SK-N-SH (cell line): ENCODE measurements at regions not wholly inside any gene's neighbourhood (a gene's known extent, or its start where the extent isn't known, plus 50 kb on each side); places are given as distances from the start of the nearest gene placed in this dataset.

Experiments used
- CTCF ChIA-PET: fragments of 300-600, 350-600 bp; formaldehyde crosslinking; extraction: SDS; loops from one replicate; lab custom pipeline; 2021; lab: Yijun Ruan, JAX
- POLR2A ChIA-PET: fragments of 350-600 bp; sonication (Branson Sonifier 250); formaldehyde crosslinking; extraction: SDS; loops from one replicate; lab custom pipeline; 2020; ENCODE audit warnings: antibody characterized with exemption, inconsistent platforms; lab: Yijun Ruan, JAX
- DNase-seq: peaks from one replicate; pipeline ENCODE4 v3.0.0; 2012
- H2AFZ ChIP-seq: fragments of 200-600 bp; sonication (generic); 2 replicates; pipeline ENCODE4 v1.8.1; 2016; ENCODE audit warnings: antibody characterized with exemption, mild to moderate bottlenecking, low read depth
- H3F3A ChIP-seq: fragments of 200-600 bp; sonication (generic); replicated peaks from 2 replicates; pipeline ENCODE3; 2016; ENCODE audit warnings: antibody characterized with exemption, mild to moderate bottlenecking; ENCODE audit not compliant: insufficient read depth
- H3K27ac ChIP-seq, 2 experiments: fragments of 200-500 bp in 1 of 2; fragments of 200-600 bp in 1 of 2; sonication (Bioruptor generic) in 1 of 2; sonication (generic), shearing (Covaris generic) in 1 of 2; 2 replicates each; pipeline versions ENCODE4 v1.5.1 to v1.6.1; 2014 to 2016; ENCODE audit warnings: low read depth in 2 of 2, inconsistent platforms in 1 of 2, low read length in 1 of 2, mild to moderate bottlenecking in 1 of 2, mixed read lengths in 1 of 2
- H3K27me3 ChIP-seq: fragments of 200-600 bp; sonication (generic), shearing (Covaris generic); 2 replicates; pipeline ENCODE4 v1.6.1; 2016; ENCODE audit warnings: mixed run types; ENCODE audit not compliant: insufficient read depth
- H3K36me3 ChIP-seq, 2 experiments: fragments of 200-500 bp in 1 of 2; fragments of 200-600 bp in 1 of 2; sonication (Bioruptor generic) in 1 of 2; sonication (generic) in 1 of 2; replicated peaks in 1 of 2; 2 replicates each; pipeline versions ENCODE3 to v1.5.1; 2014 to 2016; ENCODE audit warnings: low read length in 1 of 2, mild to moderate bottlenecking in 1 of 2; ENCODE audit not compliant: insufficient read depth in 2 of 2, control insufficient read depth in 1 of 2
- H3K4me1 ChIP-seq, 2 experiments: fragments of 200-500 bp in 1 of 2; fragments of 200-600 bp in 1 of 2; sonication (Bioruptor generic) in 1 of 2; sonication (generic), shearing (Covaris generic) in 1 of 2; 2 replicates each; pipeline versions ENCODE4 v1.5.1 to v1.6.1; 2014 to 2016; ENCODE audit warnings: low read depth in 1 of 2, low read length in 1 of 2, mixed run types in 1 of 2; ENCODE audit not compliant: insufficient read depth in 2 of 2, control insufficient read depth in 1 of 2
- H3K4me2 ChIP-seq: fragments of 200-600 bp; sonication (generic), shearing (Covaris generic); 2 replicates; pipeline ENCODE4 v1.6.1; 2017; ENCODE audit warnings: mixed run types
- H3K4me3 ChIP-seq, 2 experiments: fragments of 200-500 bp in 1 of 2; fragments of 200-600 bp in 1 of 2; sonication (Bioruptor generic) in 1 of 2; sonication (generic), shearing (Covaris generic) in 1 of 2; 2 replicates each; pipeline versions ENCODE4 v1.5.1 to v1.8.1; 2014 to 2016; ENCODE audit warnings: low read depth in 2 of 2, inconsistent platforms in 1 of 2, low read length in 1 of 2, mild to moderate bottlenecking in 1 of 2, mixed read lengths in 1 of 2, moderate library complexity in 1 of 2
- H3K79me2 ChIP-seq: fragments of 200-600 bp; sonication (generic); 2 replicates; pipeline ENCODE4 v1.8.1; 2017; ENCODE audit warnings: mild to moderate bottlenecking; ENCODE audit not compliant: insufficient read depth
- H3K9ac ChIP-seq: fragments of 200-600 bp; sonication (generic); 2 replicates; pipeline ENCODE4 v1.6.1; 2017; ENCODE audit warnings: mixed run types
- H3K9me2 ChIP-seq: fragments of 200-600 bp; sonication (generic); 2 replicates; pipeline ENCODE4 v1.6.1; 2017; ENCODE audit warnings: mixed run types
- H3K9me3 ChIP-seq: fragments of 200-600 bp; sonication (generic); 2 replicates; pipeline ENCODE4 v1.6.1; 2017; ENCODE audit warnings: mixed run types, mild to moderate bottlenecking, moderate library complexity
- H4K20me1 ChIP-seq: fragments of 200-600 bp; sonication (generic); 2 replicates; pipeline ENCODE4 v1.6.1; 2017; ENCODE audit warnings: mild to moderate bottlenecking, mixed run types; ENCODE audit not compliant: insufficient read depth
- FOXJ3 ChIP-seq: sonication (generic); formaldehyde crosslinking; IDR thresholded peaks from 2 replicates; pipeline ENCODE4 v1.5.1; 2020; ENCODE audit warnings: mild to moderate bottlenecking, missing genetic modification reagents
- FOXM1 ChIP-seq: IDR thresholded peaks from 2 replicates; pipeline ENCODE4 v1.4.0; 2012; ENCODE audit warnings: low read depth, mild to moderate bottlenecking
- GABPA ChIP-seq: IDR thresholded peaks from 2 replicates; pipeline ENCODE4 v1.4.0; 2012; ENCODE audit warnings: low read depth, mild to moderate bottlenecking
- MXI1 ChIP-seq: IDR thresholded peaks from 2 replicates; pipeline ENCODE4 v1.6.1; 2012; ENCODE audit warnings: mild to moderate bottlenecking, low read depth, low read length, improper control_type of control experiment
- NRF1 ChIP-seq: IDR thresholded peaks from 2 replicates; pipeline ENCODE4 v1.6.1; 2012; ENCODE audit warnings: low read depth, mild to moderate bottlenecking, low read length
- RCOR1 ChIP-seq: fragments of 150-350 bp; IDR thresholded peaks from 2 replicates; pipeline ENCODE4 v1.6.1; 2017; ENCODE audit warnings: antibody characterized with exemption, low read length
- TCF12 ChIP-seq: IDR thresholded peaks from 2 replicates; pipeline ENCODE4 v1.4.0; 2012
- WGBS: methylation state at CpG from one replicate; pipeline ENCODE4 v1.1.6; 2017; ENCODE audit warnings: low lambda C conversion rate; 5-methylcytosine and 5-hydroxymethylcytosine counted together
- TF ChIP-seq, protein P1 (sequence below): IDR thresholded peaks from 2 replicates; pipeline ENCODE4 v1.4.0; 2012; ENCODE audit warnings: low read depth, borderline replicate concordance
- TF ChIP-seq, protein P2 (sequence below): fragments of 150-350 bp; IDR thresholded peaks from 2 replicates; pipeline ENCODE4 v1.6.1; 2017; ENCODE audit warnings: antibody characterized with exemption, low read length, low read depth, borderline replicate concordance

DNA sequence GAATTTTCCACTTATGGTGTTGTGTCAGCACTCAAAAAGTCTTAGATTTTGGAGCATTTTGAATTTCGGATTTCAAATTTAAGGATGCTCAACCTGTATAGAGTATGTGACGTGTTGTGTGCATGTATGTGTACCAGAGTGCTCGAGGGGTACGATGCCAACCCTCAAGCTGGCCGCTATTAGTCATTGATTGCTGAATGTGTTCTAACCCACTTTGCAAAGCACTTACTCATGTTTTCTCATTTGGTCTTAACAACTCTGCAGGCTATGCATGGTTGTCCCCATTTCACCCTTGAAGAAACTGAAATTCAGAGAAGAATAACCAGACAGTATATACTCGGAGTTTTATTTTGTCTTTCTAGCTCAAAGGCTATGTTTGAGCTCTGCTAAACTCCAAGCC, 196.4 kb upstream of the TENM4 start (continued):
- TF ChIP-seq, protein P1, sequence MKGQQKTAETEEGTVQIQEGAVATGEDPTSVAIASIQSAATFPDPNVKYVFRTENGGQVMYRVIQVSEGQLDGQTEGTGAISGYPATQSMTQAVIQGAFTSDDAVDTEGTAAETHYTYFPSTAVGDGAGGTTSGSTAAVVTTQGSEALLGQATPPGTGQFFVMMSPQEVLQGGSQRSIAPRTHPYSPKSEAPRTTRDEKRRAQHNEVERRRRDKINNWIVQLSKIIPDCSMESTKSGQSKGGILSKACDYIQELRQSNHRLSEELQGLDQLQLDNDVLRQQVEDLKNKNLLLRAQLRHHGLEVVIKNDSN: no peak

DNA sequence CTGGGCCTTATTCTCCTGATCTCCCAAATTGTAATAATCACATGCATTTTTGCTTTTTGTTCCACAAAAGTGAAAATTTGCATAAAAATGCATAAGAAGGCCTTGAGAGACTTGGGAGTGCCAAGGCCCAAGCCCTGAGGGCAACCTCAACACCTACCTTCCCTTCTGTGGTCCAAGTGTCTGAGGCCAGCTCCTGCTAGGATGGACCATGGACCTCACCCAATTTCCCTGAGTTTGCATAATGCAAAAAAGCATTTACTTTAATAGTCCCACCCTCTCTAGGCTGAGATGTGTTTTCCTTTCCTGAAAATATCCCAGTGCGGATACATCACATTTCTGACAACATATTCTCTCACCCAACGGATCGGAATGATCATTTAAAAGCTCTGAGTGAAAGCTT, 194.1 kb upstream of the TENM4 start:
- ChIA-PET CTCF (interaction anchor here (1.0 to 1.5 kb wide), 2 partner anchors 11 to 98 kb away, joined by 3 read pairs; no protein-coding TSS in a partner anchor), POLR2A (no interaction called here)

DNA sequence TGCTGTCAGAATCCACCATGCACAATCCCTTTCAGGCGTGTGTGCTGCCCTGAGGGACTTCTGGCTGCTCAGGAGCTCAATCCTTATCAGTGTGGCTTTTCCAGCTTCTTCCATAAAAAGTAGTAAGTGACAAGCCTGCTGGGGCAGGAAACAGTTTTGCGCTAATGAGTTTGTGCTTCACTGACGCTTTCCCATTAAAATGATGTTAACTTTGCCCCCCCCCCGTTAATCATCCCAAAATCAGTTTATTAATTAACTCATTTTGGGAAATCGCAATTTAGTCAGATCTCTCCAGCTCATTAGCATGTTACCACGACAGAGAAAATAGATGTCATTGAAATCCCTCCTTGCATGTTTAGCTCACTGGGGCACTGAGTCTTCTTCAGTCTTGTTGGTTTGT, 186.5 kb upstream of the TENM4 start:
- Histone ChIP-seq H2AFZ (no peak overlapping the region), H3K4me1 (peaks cover 0 to 2% of the 10 kb centered on the region in 2 experiments; a peak in 1 of 4 replicates), H3F3A (no peaks in the 10 kb centered on the region), H4K20me1 (no peaks in the 10 kb centered on the region), H3K36me3 (no peaks in the 10 kb centered on the region), H3K79me2 (no peaks in the 10 kb centered on the region), H3K9me2 (no peaks in the 10 kb centered on the region), H3K4me3 (no peak overlapping the region), H3K9me3 (no peaks in the 10 kb centered on the region), H3K27me3 (no peaks in the 10 kb centered on the region; the same call in 1 of the 2 replicates), H3K27ac (no peak overlapping the region), H3K4me2 (no peak overlapping the region), H3K9ac (no peak overlapping the region)
- TF ChIP-seq NRF1 (no peak), FOXM1 (no peak), RCOR1 (no peak), TCF12 (no peak), MXI1 (no peak)
- TF ChIP-seq, protein P2, sequence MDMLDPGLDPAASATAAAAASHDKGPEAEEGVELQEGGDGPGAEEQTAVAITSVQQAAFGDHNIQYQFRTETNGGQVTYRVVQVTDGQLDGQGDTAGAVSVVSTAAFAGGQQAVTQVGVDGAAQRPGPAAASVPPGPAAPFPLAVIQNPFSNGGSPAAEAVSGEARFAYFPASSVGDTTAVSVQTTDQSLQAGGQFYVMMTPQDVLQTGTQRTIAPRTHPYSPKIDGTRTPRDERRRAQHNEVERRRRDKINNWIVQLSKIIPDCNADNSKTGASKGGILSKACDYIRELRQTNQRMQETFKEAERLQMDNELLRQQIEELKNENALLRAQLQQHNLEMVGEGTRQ: no peak
- 31% methylated on average over 6 of the region's 6 CpGs for WGBS
- ChIA-PET POLR2A (interaction anchor here (0.7 kb wide), 1 partner anchor 262 kb away, joined by 3 read pairs; no protein-coding TSS in a partner anchor), CTCF (no interaction called here)
- DNase-seq: no peak

More for the DNA sequence above, 194.1 kb upstream of the TENM4 start:
- H3K9ac ChIP-seq: no peak overlapping the region
- no peaks in the 10 kb centered on the region for H3K9me2 ChIP-seq
- no peak overlapping the region for H3K4me3 ChIP-seq
- H3F3A ChIP-seq: no peaks in the 10 kb centered on the region
- H3K4me2 ChIP-seq: no peak overlapping the region
- H2AFZ ChIP-seq: no peak overlapping the region
- no peaks in the 10 kb centered on the region for H3K4me1 ChIP-seq
- no peaks in the 10 kb centered on the region for H3K9me3 ChIP-seq
- no peaks in the 10 kb centered on the region for H3K27me3 ChIP-seq
- DNase-seq: no peak
- TF ChIP-seq GABPA (no peak), RCOR1 (no peak), FOXJ3 (CRISPR knock-in tag) (no peak)
- H3K36me3 ChIP-seq: no peaks in the 10 kb centered on the region
- no peaks in the 10 kb centered on the region for H4K20me1 ChIP-seq
- 37% methylated on average over 3 of the region's 3 CpGs for WGBS
- H3K79me2 ChIP-seq: no peaks in the 10 kb centered on the region
- H3K27ac ChIP-seq: no peak overlapping the region
